ENCODE measurements at regions not wholly inside any gene's neighbourhood (a gene's known extent, or its start where the extent isn't known, plus 50 kb on each side); places are given as distances from the start of the nearest gene placed in this dataset.

DNA sequence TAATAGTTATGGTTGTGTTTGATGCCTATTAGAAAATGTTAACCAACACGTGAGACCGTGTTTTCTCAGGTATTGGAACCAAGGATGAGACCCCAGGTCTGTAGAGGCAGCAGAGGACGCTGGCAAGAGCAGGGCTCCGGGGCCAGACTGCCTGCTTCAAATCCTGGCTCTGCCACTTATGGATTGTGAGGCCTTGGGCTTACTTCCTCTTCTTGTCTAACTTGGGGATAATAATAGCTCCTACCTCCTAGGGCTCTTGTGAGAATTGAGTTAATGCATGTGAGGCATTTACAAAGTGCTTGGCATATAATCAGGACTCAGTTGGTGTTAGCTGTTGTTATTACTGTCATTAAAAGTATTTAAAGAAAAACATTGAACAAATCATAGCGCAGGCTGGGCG lies 85.5 kb upstream of the PITX1 start:
- TF ChIP-seq, protein P1, sequence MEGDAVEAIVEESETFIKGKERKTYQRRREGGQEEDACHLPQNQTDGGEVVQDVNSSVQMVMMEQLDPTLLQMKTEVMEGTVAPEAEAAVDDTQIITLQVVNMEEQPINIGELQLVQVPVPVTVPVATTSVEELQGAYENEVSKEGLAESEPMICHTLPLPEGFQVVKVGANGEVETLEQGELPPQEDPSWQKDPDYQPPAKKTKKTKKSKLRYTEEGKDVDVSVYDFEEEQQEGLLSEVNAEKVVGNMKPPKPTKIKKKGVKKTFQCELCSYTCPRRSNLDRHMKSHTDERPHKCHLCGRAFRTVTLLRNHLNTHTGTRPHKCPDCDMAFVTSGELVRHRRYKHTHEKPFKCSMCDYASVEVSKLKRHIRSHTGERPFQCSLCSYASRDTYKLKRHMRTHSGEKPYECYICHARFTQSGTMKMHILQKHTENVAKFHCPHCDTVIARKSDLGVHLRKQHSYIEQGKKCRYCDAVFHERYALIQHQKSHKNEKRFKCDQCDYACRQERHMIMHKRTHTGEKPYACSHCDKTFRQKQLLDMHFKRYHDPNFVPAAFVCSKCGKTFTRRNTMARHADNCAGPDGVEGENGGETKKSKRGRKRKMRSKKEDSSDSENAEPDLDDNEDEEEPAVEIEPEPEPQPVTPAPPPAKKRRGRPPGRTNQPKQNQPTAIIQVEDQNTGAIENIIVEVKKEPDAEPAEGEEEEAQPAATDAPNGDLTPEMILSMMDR (IDR thresholded peaks at IDR 0.05) = no peak
- no peak for TF ChIP-seq POLR2A (IDR thresholded peaks at IDR 0.05)

Measured in esophagus squamous epithelium (tissue), 4 donors.